Skin epidermis (tissue), 12 donors: ENCODE measurements at regions not wholly inside any gene's neighbourhood (a gene's known extent, or its start where the extent isn't known, plus 50 kb on each side); places are given as distances from the start of the nearest gene placed in this dataset.
"Not testable (repeated sequence)": the region's sequence is repeated elsewhere in the genome, so short reads cannot be mapped to it uniquely, and the experiment has no call there.

ENCODE experiments used
- H3K27ac ChIP-seq, 21 experiments: fragments of 200-600 bp; sonication (generic) in 11 of 21; one replicate each; pipeline ENCODE4 v1.5.0; 2020; ENCODE audit warnings: mild to moderate bottlenecking in 3 of 21, inconsistent platforms in 2 of 21, moderate library complexity in 2 of 21
- H3K4me3 ChIP-seq, 7 experiments: fragments of 200-600 bp; sonication (generic) in 2 of 7; one replicate each; pipeline ENCODE4 v1.5.0; 2020; ENCODE audit warnings: inconsistent platforms in 2 of 7, mild to moderate bottlenecking in 2 of 7, moderate library complexity in 1 of 7

DNA sequence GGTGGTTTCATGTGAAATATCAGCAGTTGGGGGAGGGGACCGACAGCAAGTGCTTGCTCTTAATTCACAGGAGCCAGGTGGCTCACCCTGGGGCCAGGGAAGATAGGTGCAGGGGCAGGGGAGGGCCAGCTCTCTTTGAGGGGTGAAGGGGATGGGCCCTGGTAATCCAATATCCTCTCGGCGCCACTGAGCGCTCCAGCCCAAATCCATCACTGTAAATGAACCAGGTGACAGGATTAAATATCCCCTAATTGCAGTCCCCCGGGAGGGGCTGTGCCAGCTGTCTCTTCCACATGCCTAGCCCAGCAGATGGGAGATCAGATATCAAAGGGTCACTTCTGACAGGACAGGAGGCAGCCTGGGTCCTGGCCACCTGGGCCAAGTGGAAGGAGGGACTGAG is 531.8 kb upstream of the CADM1 start:
- H3K4me3 ChIP-seq, result no peak overlapping the region
- H3K27ac ChIP-seq, result no peak overlapping the region

DNA sequence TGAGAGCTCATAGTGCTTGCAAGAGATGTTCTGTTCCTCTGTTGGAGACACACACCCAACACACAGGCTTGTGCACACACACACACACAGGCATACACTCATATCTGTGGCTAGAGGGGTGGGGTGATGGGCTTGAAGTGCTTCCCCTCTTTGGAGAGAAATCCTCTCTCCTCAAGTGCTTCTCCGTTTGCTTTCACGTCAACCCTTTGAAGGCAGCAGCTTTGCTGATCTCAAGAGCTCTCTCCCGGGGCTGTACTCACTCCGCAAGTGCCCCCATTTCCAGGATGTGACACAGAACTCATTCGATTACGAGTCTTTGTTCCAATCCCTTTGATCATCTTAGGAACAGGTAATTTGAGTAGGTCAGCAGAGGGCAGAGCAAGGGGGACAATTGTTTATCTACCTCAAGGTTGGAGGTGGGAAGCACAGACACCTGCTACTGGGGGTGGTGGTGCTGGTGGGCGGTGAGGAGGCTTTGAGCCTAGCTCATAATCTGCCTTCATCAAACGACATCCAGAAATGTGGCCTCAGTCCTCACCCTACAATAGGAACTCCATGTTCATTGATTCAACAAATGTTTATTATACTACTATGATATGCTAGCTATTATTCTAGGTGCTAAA is 529.8 kb upstream of the CADM1 start:
- H3K4me3 ChIP-seq, result no peak overlapping the region
- no peak overlapping the region for H3K27ac ChIP-seq

DNA sequence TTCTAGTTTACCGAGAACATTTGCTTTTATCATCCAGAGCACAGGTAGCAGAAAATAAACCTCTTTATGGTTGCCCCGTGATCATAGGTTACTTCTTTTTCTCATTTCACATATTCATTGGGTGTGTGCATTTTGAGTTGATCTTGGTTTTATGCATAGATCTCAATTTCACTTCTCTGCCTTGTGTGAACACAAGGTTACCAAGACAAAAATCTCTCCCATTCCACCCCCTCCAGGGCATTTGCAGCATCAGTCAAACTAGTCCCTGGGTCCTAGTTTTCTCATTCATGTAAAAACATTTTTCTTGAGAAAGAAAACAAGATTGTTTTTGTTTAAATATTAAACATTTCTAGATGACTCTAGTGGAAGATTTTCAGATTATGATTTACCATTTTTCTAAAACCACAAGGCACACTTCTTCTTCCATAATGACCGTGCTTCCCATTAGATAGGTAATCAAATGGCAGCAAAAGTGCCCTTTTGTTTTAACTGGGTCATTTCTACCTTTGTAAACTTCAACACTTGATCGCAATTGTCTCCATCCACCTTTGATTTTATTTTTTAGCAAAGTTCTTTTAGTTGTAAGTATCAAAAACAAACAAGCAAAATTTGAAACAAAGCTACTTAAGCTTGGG is 526.6 kb upstream of the CADM1 start:
- H3K4me3 ChIP-seq, result no peak overlapping the region
- no peak overlapping the region for H3K27ac ChIP-seq

DNA sequence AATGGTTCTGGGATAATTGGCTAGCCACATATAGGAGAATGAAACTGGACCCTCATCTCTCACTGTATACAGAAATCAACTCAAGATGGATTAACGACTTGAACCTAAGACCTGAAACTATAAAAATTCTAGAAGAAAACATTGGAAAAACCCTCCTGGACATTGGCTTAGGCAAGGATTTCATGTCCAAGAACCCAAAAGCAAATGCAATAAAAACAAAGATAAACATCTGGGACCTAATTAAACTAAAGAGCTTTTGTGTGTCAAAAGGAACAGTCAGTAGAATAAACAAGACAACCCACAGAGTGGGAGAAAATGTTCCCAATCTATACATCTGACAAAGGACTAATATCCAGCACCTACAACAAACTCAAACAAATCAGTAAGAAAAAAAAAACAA is 524.3 kb upstream of the CADM1 start:
- not testable (repeated sequence) for H3K27ac ChIP-seq, H3K4me3 ChIP-seq

DNA sequence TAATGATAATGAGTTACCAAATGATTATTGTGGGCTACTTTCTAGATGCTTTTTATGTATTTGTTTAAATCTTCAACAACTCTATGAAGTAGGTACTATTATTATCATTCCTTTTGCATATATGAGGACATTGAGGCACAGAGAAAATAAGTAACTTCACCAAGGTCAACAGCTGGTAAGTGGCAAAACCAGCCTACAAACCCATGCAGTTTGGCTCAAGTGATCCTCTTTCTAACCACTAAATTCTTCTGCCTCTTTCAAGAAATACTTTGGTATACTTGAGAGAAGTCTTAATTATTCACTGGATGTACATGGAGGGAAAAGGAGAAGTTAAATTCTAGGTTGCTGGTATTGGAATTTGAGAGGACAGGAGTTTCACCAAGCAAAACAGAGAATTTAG is 495.2 kb upstream of the CADM1 start:
- H3K4me3 ChIP-seq, result no peak overlapping the region
- H3K27ac ChIP-seq, result no peak overlapping the region

DNA sequence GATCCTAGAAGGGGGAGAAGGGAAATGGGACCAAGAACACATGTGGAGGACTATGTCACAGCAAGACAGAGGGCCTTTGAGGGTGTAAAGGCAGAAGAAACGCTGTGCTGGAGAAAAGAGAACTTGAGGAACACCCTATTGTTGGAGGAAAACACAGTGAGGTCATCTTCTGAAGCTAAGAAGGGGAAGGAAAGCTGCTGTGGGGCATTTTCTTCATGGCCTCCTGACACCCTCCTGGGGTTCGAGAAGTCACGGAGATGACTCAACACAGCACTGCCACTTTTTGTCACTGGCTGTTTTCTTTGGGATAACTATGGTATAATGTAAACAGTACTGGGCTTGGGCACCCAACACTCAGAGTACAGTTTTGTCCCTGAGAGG is 492.6 kb upstream of the CADM1 start:
- Histone ChIP-seq H3K27ac (no peak overlapping the region), H3K4me3 (no peak overlapping the region)

DNA sequence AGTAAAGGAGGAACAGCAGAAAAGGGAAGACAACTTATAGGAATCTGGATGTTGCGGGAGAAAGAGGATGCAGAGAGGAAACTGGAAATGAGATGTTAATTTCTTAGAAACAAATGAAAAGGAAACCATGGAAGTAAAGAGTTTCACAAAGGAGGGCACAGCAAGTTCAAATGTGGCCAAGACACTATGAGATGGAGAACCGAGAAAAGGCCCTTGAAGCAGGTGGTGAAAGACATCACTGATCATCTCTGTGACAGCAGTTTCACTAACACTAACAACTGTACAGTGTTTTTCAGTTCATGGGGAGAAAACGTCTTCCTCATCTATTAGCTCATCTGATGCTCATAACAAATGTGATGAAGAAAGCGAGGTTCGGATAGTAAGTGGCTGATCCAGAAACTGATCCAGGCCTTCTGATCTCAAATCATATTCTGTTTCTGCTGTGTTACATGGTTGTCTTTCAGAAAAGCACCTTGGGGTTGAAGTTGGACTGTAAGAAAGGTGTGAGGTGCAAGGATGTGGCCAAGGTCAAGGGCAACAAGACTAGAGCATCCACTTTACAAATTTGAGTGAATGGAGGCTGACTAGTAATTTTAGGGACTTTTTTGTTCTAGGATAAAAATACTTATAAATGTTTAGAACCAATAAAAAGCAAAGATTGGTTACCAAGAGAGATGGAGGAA is 492.1 kb upstream of the CADM1 start:
- no peak overlapping the region for H3K4me3 ChIP-seq
- H3K27ac ChIP-seq, result no peak overlapping the region

DNA sequence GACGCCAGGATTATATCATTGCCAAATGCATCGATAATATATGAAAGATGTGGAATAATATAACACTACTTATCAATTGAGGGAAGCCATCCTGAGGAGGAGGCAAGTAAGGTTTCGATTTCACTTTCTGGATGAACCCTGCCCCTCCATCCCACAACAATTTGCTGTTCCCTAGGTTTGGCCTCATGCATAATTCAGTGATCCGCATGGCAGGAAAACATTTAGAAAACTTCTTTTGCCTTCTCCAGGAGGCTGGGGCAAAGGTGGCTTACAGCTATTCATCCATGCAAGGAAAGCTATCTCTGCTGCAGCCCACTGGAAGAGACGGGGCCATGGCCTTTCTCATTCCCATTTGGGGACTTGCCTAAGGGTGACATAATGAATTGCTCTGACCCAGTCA is 489.4 kb upstream of the CADM1 start:
- no peak overlapping the region for H3K4me3 ChIP-seq
- H3K27ac ChIP-seq, result no peak overlapping the region

DNA sequence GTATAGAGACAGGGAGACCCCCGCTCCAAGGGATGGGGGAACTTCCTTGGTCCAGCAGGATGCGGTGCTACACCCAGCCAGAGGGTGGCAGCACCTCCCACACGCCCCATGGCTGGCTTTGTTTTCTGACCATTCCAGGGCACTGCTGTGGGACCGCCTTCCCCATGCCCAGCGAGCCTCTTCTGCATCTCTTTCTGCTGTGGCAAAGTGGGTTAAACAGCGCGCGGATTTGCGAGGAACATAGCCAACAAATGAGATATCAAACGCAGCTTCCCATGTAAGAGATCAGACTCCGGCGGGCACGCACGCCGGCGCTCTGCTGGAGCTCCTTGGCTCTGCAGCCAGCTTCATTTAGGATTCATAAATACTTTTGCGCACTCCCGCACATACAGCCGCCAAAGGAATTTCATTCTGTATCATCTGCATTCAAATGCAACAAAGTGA is 485.8 kb upstream of the CADM1 start:
- no peak overlapping the region for H3K27ac ChIP-seq
- no peak overlapping the region for H3K4me3 ChIP-seq

DNA sequence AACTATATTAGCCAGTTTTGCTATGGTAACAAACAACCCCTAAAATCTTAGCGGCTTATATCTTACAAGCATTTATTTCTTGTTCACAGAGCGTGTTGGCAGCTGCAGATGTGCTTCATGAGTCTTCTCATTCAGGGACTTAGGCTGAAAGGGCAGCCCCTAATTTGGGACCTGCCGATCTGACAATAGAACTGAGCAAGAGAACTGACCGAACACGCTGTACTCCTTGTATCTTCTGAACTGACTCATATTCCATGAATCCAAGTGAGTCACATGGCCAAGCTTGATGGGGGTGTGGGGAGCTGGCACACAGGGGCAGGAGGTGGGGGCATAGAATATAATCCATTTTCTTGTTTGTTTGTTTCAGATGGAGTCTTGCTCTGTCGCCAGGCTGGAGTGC is 481.7 kb upstream of the CADM1 start:
- Histone ChIP-seq H3K27ac (no peak overlapping the region), H3K4me3 (no peak overlapping the region)

DNA sequence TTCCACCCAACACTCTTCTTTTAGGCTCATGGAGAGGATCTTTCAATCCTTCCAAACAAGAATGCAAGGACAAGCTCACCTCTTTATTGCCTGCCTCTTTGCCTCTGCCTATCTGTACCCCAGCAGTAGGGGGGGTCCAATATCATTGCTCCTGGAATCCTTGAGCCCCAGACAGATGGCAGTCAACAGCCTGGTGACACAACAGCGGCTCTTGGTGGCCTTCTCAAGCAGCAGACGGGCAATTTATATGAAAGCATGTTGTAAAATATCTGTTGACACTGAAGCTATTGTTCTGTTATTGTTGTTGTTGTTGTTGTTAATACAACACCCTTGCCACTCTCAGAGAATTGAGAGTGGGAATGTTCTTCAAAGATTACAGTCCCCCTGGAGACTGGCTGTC is 480.0 kb upstream of the CADM1 start:
- Histone ChIP-seq H3K4me3 (no peak overlapping the region), H3K27ac (no peak overlapping the region)

DNA sequence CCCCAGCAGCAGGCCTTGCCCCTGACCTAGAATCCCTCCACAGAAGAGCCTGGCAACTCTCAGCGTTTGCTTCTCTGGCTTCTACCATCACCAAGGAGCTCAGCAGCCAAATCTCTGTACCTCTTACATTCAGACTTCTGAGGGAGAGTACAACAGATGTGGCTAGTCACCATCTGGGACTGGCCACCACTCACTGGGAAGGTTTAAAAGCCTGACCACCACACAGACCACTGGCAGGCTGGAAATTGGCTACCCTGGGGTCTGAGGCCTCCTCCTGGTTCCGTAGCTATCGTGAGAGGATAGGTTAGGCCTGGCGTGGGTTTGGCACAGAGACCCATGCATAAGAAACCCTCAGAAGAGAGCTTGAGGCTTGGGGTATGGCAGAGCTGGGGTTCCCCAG is 478.5 kb upstream of the CADM1 start:
- Histone ChIP-seq H3K27ac (no peak overlapping the region), H3K4me3 (no peak overlapping the region)

DNA sequence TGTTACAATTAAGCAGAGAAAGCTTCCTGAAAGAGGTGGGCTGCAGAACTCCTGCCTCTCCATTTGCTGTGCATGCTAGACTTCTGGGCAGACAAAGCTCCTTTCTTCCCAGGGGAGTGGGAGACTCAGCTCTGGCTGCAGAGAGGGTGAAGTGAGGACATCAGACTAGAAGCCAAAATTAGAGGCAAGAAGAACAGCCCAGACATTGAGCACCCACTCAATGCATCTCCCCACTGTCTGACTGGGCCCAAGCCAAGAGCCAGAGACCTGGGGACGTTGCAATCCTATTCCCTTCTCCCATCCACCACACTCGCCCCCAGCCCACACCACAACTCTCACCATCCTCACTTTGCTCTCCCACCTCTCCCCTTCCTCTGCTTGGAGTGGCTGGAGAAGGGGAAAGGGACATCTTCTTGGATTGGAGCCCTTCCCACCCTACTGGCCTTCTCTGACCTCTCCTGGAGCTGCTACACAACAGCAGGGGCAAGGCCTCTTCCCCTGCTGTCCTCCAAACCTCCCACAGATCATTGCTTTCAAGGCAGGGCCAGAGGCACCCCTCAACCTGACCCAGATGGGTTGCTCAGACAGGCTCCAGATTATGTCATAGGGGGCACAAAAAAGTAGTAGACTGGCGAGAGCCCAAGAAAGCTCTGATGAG is 477.7 kb upstream of the CADM1 start:
- no peak overlapping the region for H3K27ac ChIP-seq
- no peak overlapping the region for H3K4me3 ChIP-seq

DNA sequence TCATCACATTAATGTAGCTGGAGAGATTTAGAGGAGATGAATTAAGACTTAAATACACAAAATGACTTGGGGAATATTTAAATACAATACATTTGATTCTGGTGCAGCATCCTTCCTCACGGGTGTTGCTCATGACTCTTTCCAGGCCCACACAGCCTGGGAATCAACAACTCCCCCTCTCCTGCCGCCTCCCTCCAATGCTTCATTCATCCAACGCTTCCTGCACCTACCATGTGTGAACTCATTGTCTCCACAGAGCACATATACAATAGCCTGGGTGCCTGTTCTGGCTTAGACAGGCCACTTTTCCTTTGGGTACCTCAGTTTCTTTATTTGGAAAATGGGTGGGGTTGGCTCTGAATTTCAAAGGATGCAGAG is 476.9 kb upstream of the CADM1 start:
- Histone ChIP-seq H3K4me3 (no peak overlapping the region), H3K27ac (no peak overlapping the region)

DNA sequence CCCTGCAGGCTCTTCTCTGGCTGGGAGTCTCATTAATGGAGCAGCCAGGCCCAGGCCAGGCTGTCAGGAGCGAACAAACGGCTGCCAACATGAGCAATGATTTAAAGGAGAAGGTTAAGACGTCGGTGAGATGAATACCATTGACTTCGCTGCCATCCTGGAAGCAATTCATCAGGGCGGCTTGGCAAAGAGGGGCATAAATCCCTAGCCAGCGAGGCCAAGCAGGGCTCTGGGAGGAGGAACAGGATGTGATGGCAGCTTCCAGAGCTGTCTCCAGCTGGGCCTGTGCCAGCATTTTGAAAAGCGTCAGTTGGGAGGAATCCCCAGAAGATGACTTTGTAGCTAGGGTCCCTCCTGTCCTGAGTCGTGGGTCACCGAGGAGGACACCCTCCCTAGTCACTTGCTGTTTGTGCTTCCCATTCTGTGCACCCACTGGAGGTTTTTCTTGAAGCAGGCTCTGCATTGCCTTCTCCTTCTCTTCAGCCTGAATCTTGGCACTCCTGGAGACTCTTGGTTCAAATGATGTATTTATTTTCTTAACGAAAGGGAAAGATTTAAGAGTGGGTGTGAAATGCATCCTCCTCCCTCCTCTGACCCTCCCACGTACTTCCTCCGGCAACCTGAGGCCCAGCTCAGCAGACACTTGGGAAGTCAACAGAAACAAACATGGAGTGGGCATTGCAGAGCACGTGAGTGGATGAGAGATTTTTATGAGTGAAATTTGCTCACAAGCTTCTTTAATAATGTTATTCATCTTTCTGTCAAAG is 476.3 kb upstream of the CADM1 start:
- H3K27ac ChIP-seq, result peak overlapping the region in 1 of 21 experiments; percentile 18
- no peak overlapping the region for H3K4me3 ChIP-seq

DNA sequence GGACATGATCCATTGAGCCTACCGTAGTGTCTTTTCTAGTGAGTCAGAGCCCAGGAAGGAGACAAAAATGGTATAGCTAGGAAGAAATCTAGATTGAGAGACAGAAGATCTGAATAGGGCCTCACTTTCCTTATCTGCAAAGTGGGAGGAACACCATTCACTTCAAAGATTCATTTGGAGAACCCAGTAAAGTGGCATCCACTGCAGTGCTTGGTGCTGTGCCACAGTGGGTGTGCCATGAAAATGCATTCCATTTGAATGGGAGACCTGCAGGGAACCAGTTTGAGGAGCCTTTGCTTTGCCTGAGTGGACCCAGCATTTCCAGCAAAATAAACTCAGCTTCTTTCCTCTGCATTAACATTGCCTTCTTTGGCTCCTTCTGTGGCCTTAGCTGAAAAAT is 470.5 kb upstream of the CADM1 start:
- H3K4me3 ChIP-seq, result no peak overlapping the region
- no peak overlapping the region for H3K27ac ChIP-seq

DNA sequence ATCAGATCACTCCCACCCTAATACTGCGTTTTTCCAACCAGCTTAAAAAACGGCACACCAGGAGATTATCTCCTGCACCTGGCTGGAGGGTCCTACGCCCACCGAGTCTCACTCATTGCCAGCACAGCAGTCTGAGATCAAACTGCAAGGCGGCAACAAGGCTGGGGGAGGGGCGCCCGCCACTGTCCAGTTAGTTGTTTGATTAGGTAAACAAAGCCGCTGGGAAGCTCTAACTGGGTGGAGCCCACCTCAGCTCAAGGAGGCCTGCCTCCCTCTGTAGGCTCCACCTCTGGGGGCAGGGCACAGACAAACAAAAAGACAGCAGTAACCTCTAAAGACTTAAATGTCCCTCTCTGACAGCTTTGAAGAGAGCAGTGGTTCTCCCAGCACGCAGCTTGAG is 463.0 kb upstream of the CADM1 start:
- not testable (repeated sequence) for H3K27ac ChIP-seq, H3K4me3 ChIP-seq

DNA sequence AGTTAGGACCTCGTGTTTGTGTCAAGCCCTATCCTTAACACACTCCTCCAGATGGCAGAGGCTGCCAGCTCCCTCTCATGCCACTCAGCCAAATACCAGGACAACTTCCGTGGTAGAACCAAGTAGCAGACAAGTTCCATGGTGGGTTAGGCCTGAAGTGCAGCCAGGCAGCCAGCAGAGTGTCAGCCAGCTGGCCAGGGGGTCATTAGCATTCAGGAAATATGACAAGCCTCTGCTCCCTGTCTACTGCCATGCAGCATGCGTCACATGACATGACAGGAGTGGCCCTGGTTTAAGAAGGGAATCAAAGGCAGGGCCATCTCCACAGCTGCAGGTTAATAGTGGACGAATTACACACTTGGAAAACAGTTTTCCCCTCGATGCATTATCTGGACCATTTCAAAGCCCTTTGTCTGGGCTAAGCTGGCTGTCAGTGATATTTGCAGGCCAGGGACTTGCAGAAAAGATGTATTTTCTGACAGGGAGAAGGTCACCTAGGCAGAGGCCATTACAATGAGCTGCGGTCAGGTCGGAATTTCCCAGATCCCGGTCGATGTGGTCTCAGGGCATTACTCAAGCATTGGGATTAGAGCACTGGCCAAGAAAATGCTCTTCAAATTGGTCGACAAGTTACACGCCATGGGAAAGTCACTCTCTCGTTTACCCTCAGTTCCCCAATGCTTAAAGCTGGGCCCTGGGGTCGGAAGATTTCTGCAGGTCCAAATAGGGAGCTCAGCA is 461.7 kb upstream of the CADM1 start:
- H3K27ac ChIP-seq, result no peak overlapping the region
- H3K4me3 ChIP-seq, result no peak overlapping the region

DNA sequence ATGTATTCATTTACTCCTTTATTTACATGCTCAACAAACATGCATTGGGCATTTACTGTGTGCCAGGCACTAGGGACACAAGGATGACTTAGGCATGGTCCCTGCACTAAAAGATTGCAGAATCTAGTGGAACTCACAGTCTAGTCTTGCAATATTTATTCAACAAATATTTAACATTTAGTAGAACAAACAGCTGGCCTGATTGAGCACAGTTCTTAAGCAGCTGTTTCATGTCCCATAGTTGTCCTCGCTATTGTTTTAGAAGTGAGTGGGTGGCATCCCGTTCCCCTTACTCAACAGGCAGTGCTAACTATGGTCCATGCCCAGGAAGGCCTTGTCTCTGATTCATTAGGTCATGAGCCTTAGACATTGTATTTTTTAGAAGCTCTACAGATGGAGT is 459.9 kb upstream of the CADM1 start:
- H3K27ac ChIP-seq, result no peak overlapping the region
- no peak overlapping the region for H3K4me3 ChIP-seq

DNA sequence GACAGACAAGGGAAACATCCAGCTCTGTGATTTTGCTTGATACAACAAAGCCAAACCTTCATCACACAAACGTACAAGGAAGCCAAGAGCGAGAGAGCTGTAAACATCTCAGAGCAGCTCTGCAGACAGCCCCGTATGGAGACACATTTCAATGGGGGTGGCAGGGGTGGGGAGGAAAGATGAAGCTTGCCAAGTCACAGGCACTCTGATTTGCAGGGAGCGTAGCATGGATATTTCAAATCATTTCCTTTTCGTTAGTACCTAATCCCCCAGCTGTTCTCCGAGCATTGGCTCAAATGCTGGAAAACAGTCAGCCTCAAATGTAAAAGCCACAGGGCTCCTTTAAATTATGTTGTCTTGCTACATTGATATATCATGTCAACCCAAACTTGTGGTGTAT is 458.9 kb upstream of the CADM1 start:
- Histone ChIP-seq H3K4me3 (no peak overlapping the region), H3K27ac (no peak overlapping the region)
